ENCODE measurements at regions not wholly inside any gene's neighbourhood (a gene's known extent, or its start where the extent isn't known, plus 50 kb on each side); places are given as distances from the start of the nearest gene placed in this dataset.

GRCh38 chr2:3009005-3009404, 368.6 kb downstream of the EIPR1 start:
- H3K27ac ChIP-seq = no peak overlapping the region
- H3K9me3 ChIP-seq = no peaks in the 10 kb centered on the region
- DNase-seq = no peak
- WGBS, 2 donors = 41 to 60% methylated on average over 8 of the region's 8 CpGs
- no peaks in the 10 kb centered on the region for H3K36me3 ChIP-seq
- no peaks in the 10 kb centered on the region for H3K4me1 ChIP-seq
- no peak overlapping the region for H3K4me3 ChIP-seq (replicated peaks in 1 of 3)
- intact Hi-C loops (cut with DNase I) = no loop called here
- H3K27me3 ChIP-seq = no peaks in the 10 kb centered on the region
- no peak for TF ChIP-seq CTCF (IDR thresholded peaks at IDR 0.05)
- TF ChIP-seq POLR2A (IDR thresholded peaks at IDR 0.05) = no peak

- Histone ChIP-seq H3K36me3 (no peaks in the 10 kb centered on the region), H3K9me3 (no peaks in the 10 kb centered on the region), H3K27ac (no peak overlapping the region), H3K27me3 (no peaks in the 10 kb centered on the region), H3K4me3 (replicated peaks in 1 of 3) (no peak overlapping the region), H3K4me1 (no peaks in the 10 kb centered on the region)
- TF ChIP-seq POLR2A (IDR thresholded peaks at IDR 0.05) = no peak
- no peak for TF ChIP-seq CTCF (IDR thresholded peaks at IDR 0.05)
- no peak for DNase-seq
- 68 to 73% methylated on average over 4 of the region's 4 CpGs for WGBS, 2 donors
- intact Hi-C loops (cut with DNase I) = no loop called here
These were observed 369.1 kb downstream of the EIPR1 start for GRCh38 chr2:3008561-3008960.

- Histone ChIP-seq H3K4me1 (no peaks in the 10 kb centered on the region), H3K27me3 (no peaks in the 10 kb centered on the region), H3K4me3 (replicated peaks in 1 of 3) (no peak overlapping the region), H3K27ac (no peak overlapping the region), H3K9me3 (no peaks in the 10 kb centered on the region), H3K36me3 (no peaks in the 10 kb centered on the region)
- TF ChIP-seq POLR2A (IDR thresholded peaks at IDR 0.05) = no peak
- TF ChIP-seq CTCF (IDR thresholded peaks at IDR 0.05) = no peak
- intact Hi-C loops (cut with DNase I) = no loop called here
- DNase-seq = no peak
- 86 to 89% methylated on average over 6 of the region's 6 CpGs for WGBS, 2 donors
These were observed 370.5 kb downstream of the EIPR1 start for GRCh38 chr2:3007135-3007534.

- Histone ChIP-seq H3K27me3 (no peaks in the 10 kb centered on the region), H3K36me3 (no peaks in the 10 kb centered on the region), H3K9me3 (no peaks in the 10 kb centered on the region), H3K4me3 (replicated peaks in 1 of 3) (no peak overlapping the region), H3K4me1 (no peaks in the 10 kb centered on the region), H3K27ac (no peak overlapping the region)
- no peak for DNase-seq
- intact Hi-C loops (cut with DNase I) = no loop called here
- TF ChIP-seq CTCF (IDR thresholded peaks at IDR 0.05) = no peak
- no peak for TF ChIP-seq POLR2A (IDR thresholded peaks at IDR 0.05)
- 83 to 85% methylated on average over 12 of the region's 12 CpGs for WGBS, 2 donors
These were observed 371.6 kb downstream of the EIPR1 start for GRCh38 chr2:3005859-3006501.

GRCh38 chr2:3001615-3002560, 375.7 kb downstream of the EIPR1 start:
- H3K4me1 ChIP-seq = no peaks in the 10 kb centered on the region
- peak; percentile 43 to 53 for DNase-seq
- no peak for TF ChIP-seq POLR2A (IDR thresholded peaks at IDR 0.05)
- TF ChIP-seq CTCF (IDR thresholded peaks at IDR 0.05) = peak in 5 of 6 experiments; percentile 24 to 60 (median 56)
- 42 to 45% methylated on average over 18 of the region's 18 CpGs for WGBS, 2 donors
- intact Hi-C loops (cut with DNase I) = no loop called here
- no peaks in the 10 kb centered on the region for H3K9me3 ChIP-seq
- no peaks in the 10 kb centered on the region for H3K27me3 ChIP-seq
- H3K4me3 ChIP-seq (replicated peaks in 1 of 3) = no peak overlapping the region
- no peak overlapping the region for H3K27ac ChIP-seq
- no peaks in the 10 kb centered on the region for H3K36me3 ChIP-seq

Data from thyroid gland (tissue), 4 donors.